OCI-LY3 (cell line): ENCODE measurements at regions not wholly inside any gene's neighbourhood (a gene's known extent, or its start where the extent isn't known, plus 50 kb on each side); places are given as distances from the start of the nearest gene placed in this dataset.

Source experiments
- H2AFZ ChIP-seq: fragments of 200-600, 300-600 bp; shearing (Covaris generic); 2 replicates; pipeline ENCODE4 v1.6.0; 2014; ENCODE audit warnings: antibody characterized with exemption, low read depth, low read length
- H3K27ac ChIP-seq: fragments of 200-600, 300-600 bp; sonication (generic); 2 replicates; pipeline ENCODE4 v1.5.1; 2014; ENCODE audit warnings: mild to moderate bottlenecking, low read length, moderate library complexity, mixed read lengths
- H3K27me3 ChIP-seq: fragments of 200-600, 300-600 bp; sonication (generic); 2 replicates; pipeline ENCODE4 v1.6.1; 2014; ENCODE audit warnings: low read depth, low read length, mixed read lengths
- H3K36me3 ChIP-seq: fragments of 200-600, 300-600 bp; sonication (generic); replicated peaks from 2 replicates; pipeline ENCODE3; 2014; ENCODE audit warnings: low read depth, low read length, mixed read lengths
- H3K4me1 ChIP-seq: fragments of 300-600, 200-600 bp; sonication (generic); 2 replicates; pipeline ENCODE4 v1.6.1; 2014; ENCODE audit warnings: low read length, mixed read lengths
- H3K4me2 ChIP-seq: fragments of 200-600, 300-600 bp; sonication (generic); 2 replicates; pipeline ENCODE4 v1.6.1; 2014; ENCODE audit warnings: low read length, mixed read lengths
- H3K4me3 ChIP-seq: fragments of 300-600, 200-600 bp; sonication (generic); 2 replicates; pipeline ENCODE4 v1.5.1; 2014; ENCODE audit warnings: antibody characterized with exemption, mild to moderate bottlenecking, low read length, moderate library complexity
- H3K79me2 ChIP-seq: fragments of 300-600, 200-600 bp; shearing (Covaris generic); 2 replicates; pipeline ENCODE4 v1.6.1; 2014; ENCODE audit warnings: mild to moderate bottlenecking, low read length, mixed read lengths
- H3K9ac ChIP-seq: fragments of 300-600, 200-600 bp; shearing (Covaris generic); 2 replicates; pipeline ENCODE4 v1.6.0; 2014; ENCODE audit warnings: mild to moderate bottlenecking, low read length, moderate library complexity
- H3K9me3 ChIP-seq: fragments of 200-600, 300-600 bp; shearing (Covaris generic); 2 replicates; pipeline ENCODE4 v1.6.1; 2014; ENCODE audit warnings: low read length, mixed read lengths; ENCODE audit not compliant: insufficient read depth
- H4K20me1 ChIP-seq: fragments of 200-600, 300-600 bp; sonication (generic); 2 replicates; pipeline ENCODE4 v1.6.1; 2016; ENCODE audit warnings: low read length, mixed read lengths; ENCODE audit not compliant: insufficient read depth
- CTCF ChIP-seq: fragments of 200-600, 300-600 bp; sonication (generic); IDR thresholded peaks from 2 replicates; pipeline ENCODE4 v1.5.1; 2014; ENCODE audit warnings: antibody characterized with exemption, low read length, low read depth
- EZH2phosphoT487 ChIP-seq: fragments of 200-600 bp; shearing (Covaris generic); IDR thresholded peaks from 2 replicates; pipeline ENCODE4 v1.6.1; 2018; ENCODE audit warnings: antibody characterized with exemption, mixed run types, low read depth

- H3K9me3 ChIP-seq, result no peaks in the 10 kb centered on the region
- no peak for TF ChIP-seq EZH2phosphoT487
- no peak overlapping the region for H3K4me3 ChIP-seq
- no peak overlapping the region for H3K27ac ChIP-seq
- H3K4me1 ChIP-seq, result no peaks in the 10 kb centered on the region
- no peaks in the 10 kb centered on the region for H3K27me3 ChIP-seq
- H3K4me2 ChIP-seq, result no peak overlapping the region
- H3K36me3 ChIP-seq, result no peaks in the 10 kb centered on the region
- no peaks in the 10 kb centered on the region for H3K79me2 ChIP-seq
- H3K9ac ChIP-seq, result no peak overlapping the region
- no peaks in the 10 kb centered on the region for H4K20me1 ChIP-seq
- no peak overlapping the region for H2AFZ ChIP-seq
These were observed 266.9 kb upstream of the DIAPH2 start for GRCh38 chrX:96417695-96418094.

GRCh38 chrX:96424007-96424406 is 260.6 kb upstream of the DIAPH2 start:
- Histone ChIP-seq H3K4me2 (peak overlapping the region; percentile 57), H3K27ac (peak overlapping the region; percentile 51), H4K20me1 (no peaks in the 10 kb centered on the region), H3K9ac (no peak overlapping the region), H3K9me3 (no peaks in the 10 kb centered on the region), H3K27me3 (no peaks in the 10 kb centered on the region), H3K4me1 (peaks cover 22% of the 10 kb centered on the region), H3K4me3 (peak overlapping the region; percentile 7; the same call in 1 of the 2 replicates), H2AFZ (no peak overlapping the region), H3K79me2 (no peaks in the 10 kb centered on the region), H3K36me3 (no peaks in the 10 kb centered on the region)
- no peak for TF ChIP-seq CTCF
- no peak for TF ChIP-seq EZH2phosphoT487

DNA sequence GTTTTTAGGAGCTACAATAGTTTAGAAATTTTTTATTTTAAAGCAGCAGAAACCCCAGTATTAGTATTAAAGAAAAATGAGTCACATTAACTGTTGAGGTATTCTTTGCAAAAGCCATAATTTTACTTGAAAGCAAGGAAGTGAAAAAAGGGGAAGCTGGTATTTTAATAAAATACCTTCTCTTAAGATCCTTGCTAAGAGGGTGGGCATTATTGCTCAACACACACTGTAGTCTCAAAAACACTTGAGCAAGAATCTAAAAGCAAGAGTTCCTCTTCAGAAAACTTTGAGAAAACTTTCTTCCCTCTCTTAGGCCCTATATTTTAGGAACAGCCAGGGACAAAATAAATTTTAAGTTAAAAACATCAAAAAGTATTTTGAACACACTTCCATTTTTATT is 259.4 kb upstream of the DIAPH2 start:
- Histone ChIP-seq H3K79me2 (no peaks in the 10 kb centered on the region), H3K4me2 (peak overlapping the region; percentile 57), H3K9me3 (no peaks in the 10 kb centered on the region), H3K27me3 (no peaks in the 10 kb centered on the region), H3K4me3 (no peak overlapping the region), H4K20me1 (no peaks in the 10 kb centered on the region), H2AFZ (no peak overlapping the region), H3K4me1 (peaks cover 22% of the 10 kb centered on the region), H3K36me3 (no peaks in the 10 kb centered on the region), H3K9ac (no peak overlapping the region), H3K27ac (peak overlapping the region; percentile 51)
- no peak for TF ChIP-seq EZH2phosphoT487
- TF ChIP-seq CTCF, result no peak

GRCh38 chrX:96430756-96431455 is 253.7 kb upstream of the DIAPH2 start:
- no peak overlapping the region for H3K4me2 ChIP-seq
- H4K20me1 ChIP-seq, result no peaks in the 10 kb centered on the region
- no peak overlapping the region for H3K4me3 ChIP-seq
- H3K9ac ChIP-seq, result no peak overlapping the region
- H3K27ac ChIP-seq, result no peak overlapping the region
- no peaks in the 10 kb centered on the region for H3K79me2 ChIP-seq
- H3K4me1 ChIP-seq, result no peaks in the 10 kb centered on the region
- H2AFZ ChIP-seq, result no peak overlapping the region
- H3K9me3 ChIP-seq, result no peaks in the 10 kb centered on the region
- H3K27me3 ChIP-seq, result no peaks in the 10 kb centered on the region
- no peaks in the 10 kb centered on the region for H3K36me3 ChIP-seq
- no peak for TF ChIP-seq CTCF
- TF ChIP-seq EZH2phosphoT487, result no peak
